ENCODE measurements at regions not wholly inside any gene's neighbourhood (a gene's known extent, or its start where the extent isn't known, plus 50 kb on each side); places are given as distances from the start of the nearest gene placed in this dataset.
"Not testable (repeated sequence)": the region's sequence is repeated elsewhere in the genome, so short reads cannot be mapped to it uniquely, and the experiment has no call there.

DNA sequence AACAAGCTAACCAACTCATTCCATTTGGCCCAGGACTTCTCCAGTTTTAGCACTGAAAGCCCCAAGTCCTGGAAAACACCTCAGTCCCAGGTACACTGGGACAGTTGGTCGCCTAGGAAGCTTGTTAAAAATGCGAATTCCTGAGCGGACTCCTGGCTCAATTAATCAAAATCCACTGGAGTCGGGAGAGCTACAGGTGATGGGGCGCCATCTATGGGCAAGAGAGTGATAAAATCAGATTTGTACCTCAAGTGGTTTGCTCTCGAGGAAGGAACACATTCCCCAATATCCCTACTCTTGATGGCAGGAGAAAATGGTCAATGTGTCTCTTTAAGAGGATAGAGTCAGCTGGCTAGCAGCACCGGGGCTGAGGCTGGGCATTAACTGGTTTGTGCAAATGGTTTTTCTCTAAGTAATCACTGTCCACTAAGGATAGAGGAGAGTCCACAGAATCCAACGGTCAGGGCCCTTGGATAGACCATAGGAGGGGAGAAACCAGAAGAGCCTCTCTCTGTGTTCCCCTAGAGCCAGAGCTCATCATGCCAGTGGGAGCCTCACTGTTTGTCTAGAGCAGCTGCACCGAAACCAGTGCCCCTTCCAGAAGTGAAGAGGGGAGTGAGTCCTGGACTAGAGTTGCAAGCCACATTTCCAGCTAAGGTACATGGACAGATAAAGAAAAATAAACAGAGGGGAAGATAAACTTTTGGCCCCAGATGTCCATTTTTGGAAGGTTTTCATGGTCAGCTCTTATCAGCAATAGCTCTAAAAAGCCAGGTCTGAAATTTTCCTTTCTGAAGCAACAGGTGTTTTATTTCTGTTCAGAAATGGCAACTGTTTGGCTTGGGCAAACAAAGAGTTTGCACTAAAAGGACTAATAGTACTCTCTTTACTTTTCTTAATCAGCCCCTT, 148.5 kb downstream of the TENT5C start:
- TF ChIP-seq POLR2A (IDR thresholded peaks at IDR 0.05; ENCODE audit: low read depth, low read length): no peak
- no peak for FAIRE-seq
- DNase-seq (ENCODE audit: insufficient read length, low spot score): peak; percentile 53

DNA sequence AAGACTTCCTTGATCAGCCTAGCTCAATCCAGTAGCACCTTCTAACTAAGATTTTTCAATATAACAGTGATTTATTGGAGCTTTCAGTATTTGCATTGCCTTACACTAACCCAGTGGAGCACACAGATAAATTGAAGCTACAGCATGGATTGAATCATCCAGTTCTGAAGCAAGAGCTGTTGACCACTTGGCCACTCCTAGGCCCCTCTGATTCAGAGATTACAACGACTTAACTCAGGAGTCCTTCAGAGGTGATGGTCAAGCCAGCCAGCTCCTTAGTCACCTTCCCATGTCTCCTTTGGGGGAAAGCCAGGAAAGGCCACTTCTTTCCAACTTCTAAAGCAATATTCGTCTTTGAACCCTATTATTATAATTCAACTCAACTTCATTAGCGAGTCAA, 151.8 kb downstream of the TENT5C start:
- DNase-seq (ENCODE audit: insufficient read length, low spot score): no peak
- no peak for TF ChIP-seq POLR2A (IDR thresholded peaks at IDR 0.05; ENCODE audit: low read depth, low read length)
- FAIRE-seq: no peak

DNA sequence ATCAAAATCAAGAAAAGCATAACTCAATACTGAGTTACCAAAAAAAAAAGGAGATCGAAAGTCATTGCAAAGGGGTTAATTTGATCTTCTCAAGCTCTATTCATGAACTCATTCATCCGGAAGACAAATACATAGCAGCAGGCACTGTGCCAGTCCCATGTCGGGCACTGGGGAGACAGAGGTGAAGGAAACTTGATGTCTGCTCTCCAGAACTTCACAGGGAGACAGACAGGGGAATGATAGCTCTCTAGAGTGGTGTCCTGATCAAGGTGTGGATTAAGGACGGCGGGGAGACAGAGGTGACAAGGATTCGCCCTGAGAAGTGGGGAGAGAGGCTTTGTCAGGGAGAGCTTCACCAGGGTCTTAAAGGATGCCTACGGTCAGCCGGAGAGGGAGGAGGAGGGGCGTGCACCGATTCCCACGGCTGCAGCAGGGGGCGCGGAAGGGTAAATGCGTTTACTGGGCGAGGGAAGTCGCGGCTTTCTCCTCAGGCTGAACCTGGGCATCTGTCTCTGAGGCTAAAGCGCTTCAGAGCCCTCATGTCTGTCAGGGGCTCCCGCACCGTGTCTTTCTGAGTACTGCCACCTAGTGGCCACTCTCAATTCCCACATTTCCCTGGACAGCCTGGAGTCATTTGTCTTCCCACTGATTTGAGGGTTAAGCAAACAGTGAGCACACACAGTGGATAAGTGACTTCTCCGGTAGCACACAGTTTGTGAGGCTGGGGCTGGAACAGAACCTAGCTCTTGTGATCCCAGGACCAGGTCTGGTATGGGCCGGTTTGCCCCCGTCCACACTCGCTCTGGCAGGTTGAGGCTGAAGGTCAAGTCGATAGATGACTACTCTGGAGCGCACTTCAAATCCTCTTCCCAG, 152.8 kb downstream of the TENT5C start:
- no peak for TF ChIP-seq POLR2A (IDR thresholded peaks at IDR 0.05; ENCODE audit: low read depth, low read length)
- DNase-seq (ENCODE audit: insufficient read length, low spot score) (peak; percentile 58), FAIRE-seq (peak; percentile 89)

DNA sequence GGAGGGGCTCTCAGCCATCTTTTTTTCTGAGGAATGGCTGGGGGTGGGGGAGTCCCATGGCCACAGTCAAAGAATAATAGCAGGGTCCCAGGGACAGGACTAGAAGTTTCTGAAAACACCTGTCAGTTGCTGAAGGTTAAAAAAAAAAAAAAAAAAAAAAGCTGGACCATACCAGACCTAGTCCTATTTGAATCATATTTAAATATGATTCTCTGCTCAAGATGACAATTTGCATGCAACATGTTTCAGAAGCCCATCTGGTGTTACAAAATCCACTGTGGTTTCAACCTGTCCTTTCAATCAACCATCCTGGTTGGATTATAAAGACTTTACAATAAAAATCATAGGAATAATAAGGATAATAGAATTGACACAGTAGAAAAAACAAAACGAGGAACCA, 153.7 kb downstream of the TENT5C start:
- TF ChIP-seq POLR2A (IDR thresholded peaks at IDR 0.05; ENCODE audit: low read depth, low read length): no peak
- DNase-seq (ENCODE audit: insufficient read length, low spot score): no peak
- no peak for FAIRE-seq

DNA sequence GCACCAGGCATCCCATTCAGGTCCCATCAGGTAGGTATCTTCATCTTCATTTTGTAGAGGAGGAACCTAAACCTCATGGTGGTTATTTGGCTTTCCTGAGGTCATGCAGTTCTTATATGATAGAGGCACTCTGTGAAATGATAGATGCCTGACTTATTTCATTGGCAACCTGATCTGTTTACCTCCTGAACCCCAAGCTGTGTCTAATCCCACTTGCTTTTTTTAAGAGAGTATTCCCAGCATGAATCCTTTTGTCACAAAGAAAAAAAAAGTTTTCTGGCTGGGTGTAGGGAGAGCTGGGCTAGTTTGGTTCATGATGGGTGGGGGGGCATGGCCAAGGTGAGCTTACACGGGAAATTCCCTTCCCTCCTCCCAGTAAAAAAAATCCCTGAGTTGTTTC, 154.2 kb downstream of the TENT5C start:
- no peak for TF ChIP-seq POLR2A (IDR thresholded peaks at IDR 0.05; ENCODE audit: low read depth, low read length)
- no peak for FAIRE-seq
- no peak for DNase-seq (ENCODE audit: insufficient read length, low spot score)

DNA sequence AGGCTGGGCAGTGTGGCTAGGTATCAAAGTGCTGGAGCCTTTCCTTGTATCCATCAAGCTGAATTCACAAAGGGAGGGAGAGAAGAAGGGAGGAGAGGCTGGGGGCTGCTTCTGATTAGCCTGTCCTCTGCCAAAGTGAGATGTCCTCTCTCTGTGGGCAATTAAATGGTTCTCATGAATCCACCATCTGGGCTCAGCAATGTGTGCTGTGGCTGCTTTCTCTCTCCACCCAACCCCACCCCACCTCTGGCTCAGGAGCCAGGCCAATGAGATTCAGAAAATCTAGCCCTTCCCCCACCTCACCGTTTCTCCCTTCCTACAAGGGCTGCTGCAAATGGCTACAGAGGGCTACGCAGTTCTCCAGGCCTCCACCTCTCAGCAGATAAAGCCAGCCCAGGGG, 154.6 kb downstream of the TENT5C start:
- no peak for TF ChIP-seq POLR2A (IDR thresholded peaks at IDR 0.05; ENCODE audit: low read depth, low read length)
- no peak for FAIRE-seq
- DNase-seq (ENCODE audit: insufficient read length, low spot score): no peak

DNA sequence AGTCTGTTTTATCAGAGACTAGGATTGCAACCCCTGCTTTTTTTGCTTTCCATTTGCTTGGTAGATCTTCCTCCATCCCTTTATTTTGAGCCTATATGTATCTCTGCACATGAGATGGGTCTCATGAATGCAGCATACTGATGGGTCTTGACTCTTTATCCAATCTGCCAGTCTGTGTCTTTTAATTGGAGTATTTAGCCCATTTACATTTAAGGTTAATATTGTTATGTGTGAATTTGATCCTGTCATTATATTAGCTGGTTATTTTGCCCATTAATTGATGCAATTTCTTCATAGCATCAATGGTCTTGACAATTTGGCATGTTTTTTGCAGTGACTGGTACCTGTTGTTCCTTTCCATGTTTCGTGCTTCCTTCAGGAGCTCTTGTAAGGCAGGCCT, 161.7 kb downstream of the GDAP2 start:
- FAIRE-seq; DNase-seq (ENCODE audit: insufficient read length, low spot score): not testable (repeated sequence)

DNA sequence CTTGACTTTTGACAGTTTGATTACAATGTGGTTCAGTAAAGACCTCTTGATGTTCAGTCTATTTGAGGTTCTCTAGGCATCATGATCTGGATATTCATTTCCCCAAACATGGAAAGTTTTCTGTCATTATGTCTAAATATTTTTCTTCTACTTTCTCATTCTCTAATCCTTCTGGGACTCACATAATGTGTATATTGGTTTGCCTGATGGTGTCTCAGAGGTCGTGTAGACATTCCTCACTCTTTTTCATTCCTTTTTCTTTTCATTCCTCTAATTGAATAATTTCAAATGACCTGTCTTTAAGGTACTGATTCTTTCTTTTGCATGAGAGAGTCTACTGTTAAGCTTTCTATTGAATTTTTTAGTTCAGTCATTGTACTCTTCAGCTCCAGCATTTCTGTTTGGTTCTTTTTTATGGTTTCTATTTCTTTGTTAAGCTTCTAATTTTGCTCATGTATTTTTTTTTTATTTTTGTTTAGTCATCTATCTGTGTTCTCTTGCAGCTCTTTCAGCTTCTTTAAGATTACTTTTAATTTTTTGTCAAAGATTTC, 158.4 kb downstream of the GDAP2 start:
- no peak for TF ChIP-seq POLR2A (IDR thresholded peaks at IDR 0.05; ENCODE audit: low read depth, low read length)
- FAIRE-seq (no peak), DNase-seq (ENCODE audit: insufficient read length, low spot score) (no peak)

DNA sequence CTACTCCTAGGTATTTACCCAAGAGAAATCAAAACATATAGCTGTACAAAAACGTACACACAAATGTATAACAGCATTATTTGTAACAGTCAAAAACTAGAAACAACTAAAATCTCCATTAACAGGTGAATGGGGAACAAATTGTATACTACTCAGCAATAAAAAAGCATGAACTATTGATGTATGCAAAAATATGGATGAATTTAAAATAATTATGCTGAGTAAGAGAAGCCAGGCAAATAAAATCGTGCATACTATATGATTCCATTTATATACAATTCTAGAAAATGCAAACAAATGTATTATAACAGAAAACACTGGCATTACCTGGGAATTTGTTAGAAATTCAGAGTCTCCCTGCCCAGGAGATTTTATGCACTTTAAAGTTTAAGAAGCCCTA, 150.1 kb downstream of the GDAP2 start:
- TF ChIP-seq POLR2A (IDR thresholded peaks at IDR 0.05; ENCODE audit: low read depth, low read length): no peak
- FAIRE-seq (no peak), DNase-seq (ENCODE audit: insufficient read length, low spot score) (no peak)

DNA sequence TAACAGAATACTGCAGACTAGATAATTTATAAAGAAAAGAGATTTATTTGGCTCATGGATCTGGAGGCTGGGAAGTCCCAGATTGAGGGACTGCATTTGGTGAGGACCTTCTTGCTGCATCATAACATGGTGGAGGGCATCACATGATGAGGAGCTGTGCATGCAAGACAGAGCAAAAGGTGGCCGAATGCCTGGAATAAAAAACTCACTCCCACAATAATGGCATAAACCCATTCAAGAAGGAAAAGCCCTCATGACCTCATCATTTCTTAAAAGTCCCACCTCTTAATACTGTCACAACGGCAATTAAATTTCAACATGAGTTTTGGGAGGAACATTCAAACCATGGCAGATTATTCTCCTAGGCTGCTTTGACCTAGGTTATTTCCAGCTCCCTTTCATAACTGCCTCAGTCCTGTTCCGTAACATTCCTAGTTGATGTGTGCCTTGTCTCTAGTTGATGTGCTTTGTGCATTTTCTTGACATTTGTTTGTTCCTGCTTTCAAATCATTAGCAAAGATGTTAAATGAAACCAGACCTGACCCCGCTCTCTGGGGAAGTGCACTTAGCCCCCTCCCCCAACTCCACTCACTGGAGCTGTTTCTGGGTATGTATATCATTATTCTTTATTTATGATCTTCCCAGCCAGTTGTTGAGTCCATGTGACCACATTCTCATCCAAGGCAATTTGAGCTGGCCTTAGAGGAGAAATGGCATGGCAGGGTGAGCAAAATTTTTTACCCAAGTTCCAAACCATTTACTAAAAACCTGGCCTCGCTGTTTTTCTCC, 148.5 kb downstream of the GDAP2 start:
- TF ChIP-seq POLR2A (IDR thresholded peaks at IDR 0.05; ENCODE audit: low read depth, low read length): no peak
- DNase-seq (ENCODE audit: insufficient read length, low spot score): no peak
- FAIRE-seq: no peak

DNA sequence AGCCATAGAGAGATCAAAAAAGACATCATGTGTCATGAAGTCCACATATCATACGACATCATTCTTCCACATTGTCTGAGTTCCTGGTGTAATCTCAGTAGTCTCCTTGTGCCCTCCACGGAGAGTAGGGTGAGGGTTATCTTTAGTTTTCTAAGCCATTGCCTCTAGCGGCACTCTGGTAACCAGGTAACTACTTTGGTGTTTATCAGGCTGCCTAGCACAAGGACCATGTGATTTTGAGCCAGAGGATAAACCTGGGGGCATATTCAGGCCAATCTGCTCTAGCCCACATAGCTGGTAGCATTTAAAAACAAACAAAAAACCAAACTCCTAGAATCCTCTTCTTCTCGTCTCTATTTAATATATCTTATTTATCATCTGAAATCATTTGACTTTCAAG, 147.4 kb downstream of the GDAP2 start:
- no peak for TF ChIP-seq POLR2A (IDR thresholded peaks at IDR 0.05; ENCODE audit: low read depth, low read length)
- DNase-seq (ENCODE audit: insufficient read length, low spot score): no peak
- FAIRE-seq: no peak

DNA sequence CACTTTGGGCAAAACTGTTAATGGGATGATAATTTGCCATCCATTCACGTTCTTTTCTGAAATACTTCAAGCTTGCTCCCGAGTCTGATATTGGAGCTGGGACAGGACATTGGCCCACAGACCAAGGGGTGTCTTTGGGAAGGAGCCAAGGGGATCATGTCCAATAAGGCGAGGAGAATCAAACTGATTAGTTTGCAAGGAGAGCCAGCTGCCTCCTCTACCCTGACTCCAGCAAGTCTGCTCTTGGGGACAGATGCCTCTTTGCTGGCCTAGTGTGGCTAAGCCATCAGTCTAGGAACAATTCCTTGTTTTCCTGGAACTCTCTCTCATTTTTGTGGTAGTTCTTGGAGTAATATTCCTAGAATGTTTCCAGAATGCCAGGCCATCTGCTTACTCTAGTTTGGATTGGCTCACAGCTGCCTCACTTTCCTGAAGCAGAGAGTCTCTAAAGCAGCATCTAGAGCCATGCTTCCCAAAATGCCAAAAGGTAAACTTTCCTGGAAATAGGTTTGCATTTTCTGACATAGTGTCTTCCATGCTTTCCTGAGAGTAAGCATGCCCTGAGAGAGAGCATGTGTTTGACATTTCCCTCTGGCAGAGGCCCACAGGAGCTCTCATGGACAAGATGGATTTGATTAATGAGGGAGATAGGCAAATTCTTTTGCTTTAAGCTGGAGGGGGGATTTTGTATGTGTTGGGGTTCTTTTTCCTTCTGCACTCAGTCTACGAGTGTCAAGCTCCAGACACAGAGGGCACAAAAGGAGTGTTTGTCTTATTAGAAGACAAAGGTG, 145.6 kb downstream of the GDAP2 start:
- FAIRE-seq (no peak), DNase-seq (ENCODE audit: insufficient read length, low spot score) (no peak)
- TF ChIP-seq POLR2A (IDR thresholded peaks at IDR 0.05; ENCODE audit: low read depth, low read length): no peak

DNA sequence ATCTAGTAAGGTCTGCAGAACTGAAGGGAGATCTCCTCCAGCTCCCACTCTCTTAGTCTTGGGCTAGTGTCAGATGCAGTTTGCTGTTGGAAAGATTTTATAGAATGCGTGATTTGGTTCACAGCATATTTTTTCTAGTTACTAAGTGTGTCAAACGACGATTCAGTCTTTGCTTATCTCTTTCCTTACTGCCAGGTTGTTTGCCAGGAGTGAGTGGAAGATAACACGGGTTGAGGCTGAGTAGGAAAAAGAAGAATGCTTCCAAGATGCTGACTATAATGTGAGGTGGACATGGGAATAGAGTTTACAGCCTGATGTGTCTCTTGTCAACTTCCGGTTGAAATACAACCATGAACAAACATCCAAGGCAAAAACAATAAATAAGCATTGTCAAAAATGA, 141.4 kb downstream of the GDAP2 start:
- no peak for TF ChIP-seq POLR2A (IDR thresholded peaks at IDR 0.05; ENCODE audit: low read depth, low read length)
- DNase-seq (ENCODE audit: insufficient read length, low spot score): no peak
- FAIRE-seq: no peak
